ENCODE measurements at regions not wholly inside any gene's neighbourhood (a gene's known extent, or its start where the extent isn't known, plus 50 kb on each side); places are given as distances from the start of the nearest gene placed in this dataset.
A peak's percentile ranks its signal among the peaks of the same experiment; 100 is the strongest.

DNA sequence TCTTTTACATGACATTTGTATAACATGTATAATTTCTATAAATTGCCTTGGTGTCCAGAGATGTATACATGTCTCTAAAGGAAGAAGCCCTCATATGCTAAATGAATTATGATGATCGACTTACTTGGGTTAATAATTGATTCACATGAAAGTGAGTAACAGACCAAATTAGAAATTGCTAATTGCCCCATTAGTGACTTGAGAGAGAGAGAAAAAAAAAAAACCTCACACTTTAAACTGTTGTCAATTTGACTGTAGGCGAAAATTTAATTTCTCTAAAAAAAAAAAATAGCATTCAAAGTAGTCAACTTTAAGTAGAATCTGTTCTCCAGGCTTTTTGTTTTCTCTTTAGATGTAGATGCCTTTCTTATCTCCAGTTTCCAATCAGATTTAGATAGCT is 383.3 kb downstream of the SH2D4B start:
- TF ChIP-seq, protein P1, sequence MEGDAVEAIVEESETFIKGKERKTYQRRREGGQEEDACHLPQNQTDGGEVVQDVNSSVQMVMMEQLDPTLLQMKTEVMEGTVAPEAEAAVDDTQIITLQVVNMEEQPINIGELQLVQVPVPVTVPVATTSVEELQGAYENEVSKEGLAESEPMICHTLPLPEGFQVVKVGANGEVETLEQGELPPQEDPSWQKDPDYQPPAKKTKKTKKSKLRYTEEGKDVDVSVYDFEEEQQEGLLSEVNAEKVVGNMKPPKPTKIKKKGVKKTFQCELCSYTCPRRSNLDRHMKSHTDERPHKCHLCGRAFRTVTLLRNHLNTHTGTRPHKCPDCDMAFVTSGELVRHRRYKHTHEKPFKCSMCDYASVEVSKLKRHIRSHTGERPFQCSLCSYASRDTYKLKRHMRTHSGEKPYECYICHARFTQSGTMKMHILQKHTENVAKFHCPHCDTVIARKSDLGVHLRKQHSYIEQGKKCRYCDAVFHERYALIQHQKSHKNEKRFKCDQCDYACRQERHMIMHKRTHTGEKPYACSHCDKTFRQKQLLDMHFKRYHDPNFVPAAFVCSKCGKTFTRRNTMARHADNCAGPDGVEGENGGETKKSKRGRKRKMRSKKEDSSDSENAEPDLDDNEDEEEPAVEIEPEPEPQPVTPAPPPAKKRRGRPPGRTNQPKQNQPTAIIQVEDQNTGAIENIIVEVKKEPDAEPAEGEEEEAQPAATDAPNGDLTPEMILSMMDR (IDR thresholded peaks at IDR 0.05; ENCODE audit: unreplicated experiment), result no peak
- Mint-ChIP-seq H3K4me1 (ENCODE audit: unreplicated experiment) (peaks cover 4% of the 10 kb centered on the region), H3K4me3 (ENCODE audit: unreplicated experiment) (no peak overlapping the region), H3K27me3 (ENCODE audit: unreplicated experiment) (peaks cover 3% of the 10 kb centered on the region), H3K36me3 (ENCODE audit: low read depth, unreplicated experiment) (no peaks in the 10 kb centered on the region), H3K9me3 (ENCODE audit: unreplicated experiment) (no peaks in the 10 kb centered on the region), H3K27ac (ENCODE audit: unreplicated experiment) (no peak overlapping the region)
- DNase-seq (ENCODE audit: low spot score), result no peak

DNA sequence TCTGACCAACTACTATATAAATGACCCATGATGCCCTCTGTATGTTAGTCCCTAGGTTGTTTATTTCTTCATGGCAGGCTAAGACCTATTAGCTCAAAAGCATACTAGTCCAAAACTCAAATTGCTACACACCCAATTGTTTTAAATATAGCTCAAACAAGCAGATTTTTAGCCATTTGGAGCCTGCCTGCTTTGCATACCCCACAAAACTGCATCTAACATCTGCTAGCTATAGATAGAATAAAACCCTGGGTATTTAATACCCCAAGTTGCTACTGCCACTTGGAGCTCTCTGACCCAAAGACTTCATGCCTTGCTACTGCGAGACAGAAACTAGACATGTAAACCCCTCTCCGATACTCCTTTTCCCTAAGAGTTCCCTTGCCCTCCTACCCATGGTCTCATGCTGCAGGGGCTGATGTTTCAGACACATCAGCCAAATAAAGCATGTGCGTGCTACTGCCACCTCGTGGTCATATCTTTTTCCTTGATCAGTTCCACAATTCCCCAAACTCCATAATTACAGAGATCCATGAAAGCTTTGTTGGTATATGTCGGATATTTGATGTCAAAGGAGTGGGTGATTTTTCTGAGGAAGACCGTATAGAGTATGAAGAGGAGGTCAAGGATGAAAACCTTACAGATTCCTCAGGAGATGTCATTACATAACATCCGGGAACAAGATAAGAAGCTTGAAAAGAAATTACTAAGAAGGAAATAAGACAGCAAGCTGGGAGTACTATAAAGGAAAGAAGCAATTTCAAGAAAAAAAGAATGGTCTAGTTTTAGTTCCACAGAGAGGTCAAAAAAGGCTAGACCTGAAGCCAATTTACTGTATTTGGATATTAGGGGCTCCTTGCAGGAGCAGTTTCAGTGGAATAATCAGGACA is 386.6 kb downstream of the SH2D4B start:
- no peak overlapping the region for H3K27ac Mint-ChIP-seq (ENCODE audit: unreplicated experiment)
- H3K4me1 Mint-ChIP-seq (ENCODE audit: unreplicated experiment), result peaks cover 4% of the 10 kb centered on the region
- H3K36me3 Mint-ChIP-seq (ENCODE audit: low read depth, unreplicated experiment), result no peaks in the 10 kb centered on the region
- no peaks in the 10 kb centered on the region for H3K9me3 Mint-ChIP-seq (ENCODE audit: unreplicated experiment)
- TF ChIP-seq, protein P1 (IDR thresholded peaks at IDR 0.05; ENCODE audit: unreplicated experiment), result peak; percentile 71
- DNase-seq (ENCODE audit: low spot score), result peak; percentile 65
- no peak overlapping the region for H3K4me3 Mint-ChIP-seq (ENCODE audit: unreplicated experiment)
- peaks cover 1% of the 10 kb centered on the region for H3K27me3 Mint-ChIP-seq (ENCODE audit: unreplicated experiment)

DNA sequence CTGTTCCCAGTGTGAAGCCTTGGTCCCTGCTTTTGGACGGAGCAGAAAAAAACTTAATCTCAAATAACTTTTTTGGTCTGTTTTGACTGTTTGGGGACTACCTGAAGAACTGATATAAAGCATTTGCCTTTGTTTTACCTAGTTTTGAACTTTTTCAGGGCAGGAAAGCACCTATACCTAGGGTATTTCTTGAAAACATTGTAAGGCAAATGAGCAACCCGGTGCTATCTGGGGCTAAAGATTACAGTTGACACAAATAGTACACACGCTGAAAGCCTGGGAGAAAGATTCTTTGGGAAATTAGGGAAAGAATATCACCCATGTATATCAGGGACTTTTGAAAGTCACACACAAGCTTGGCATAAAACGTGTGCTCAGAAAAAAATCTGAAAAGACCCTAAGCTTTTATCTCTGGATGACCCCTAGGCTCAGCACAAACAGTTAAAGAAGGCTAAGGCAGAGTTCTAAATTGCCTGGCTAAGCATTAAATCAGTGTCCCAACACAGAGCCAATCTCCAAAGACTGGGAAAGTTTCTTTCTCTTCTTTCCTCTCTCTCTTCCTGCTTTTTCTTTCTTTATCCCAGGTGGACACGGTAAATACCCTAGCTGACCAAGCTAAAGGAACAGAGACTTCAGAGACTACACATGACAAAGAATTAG is 389.8 kb downstream of the SH2D4B start:
- Mint-ChIP-seq H3K9me3 (ENCODE audit: unreplicated experiment) (no peaks in the 10 kb centered on the region), H3K27ac (ENCODE audit: unreplicated experiment) (no peak overlapping the region), H3K4me1 (ENCODE audit: unreplicated experiment) (no peaks in the 10 kb centered on the region), H3K36me3 (ENCODE audit: low read depth, unreplicated experiment) (no peaks in the 10 kb centered on the region), H3K4me3 (ENCODE audit: unreplicated experiment) (no peak overlapping the region), H3K27me3 (ENCODE audit: unreplicated experiment) (no peaks in the 10 kb centered on the region)
- TF ChIP-seq, protein P1 (IDR thresholded peaks at IDR 0.05; ENCODE audit: unreplicated experiment), result no peak
- no peak for DNase-seq (ENCODE audit: low spot score)

DNA sequence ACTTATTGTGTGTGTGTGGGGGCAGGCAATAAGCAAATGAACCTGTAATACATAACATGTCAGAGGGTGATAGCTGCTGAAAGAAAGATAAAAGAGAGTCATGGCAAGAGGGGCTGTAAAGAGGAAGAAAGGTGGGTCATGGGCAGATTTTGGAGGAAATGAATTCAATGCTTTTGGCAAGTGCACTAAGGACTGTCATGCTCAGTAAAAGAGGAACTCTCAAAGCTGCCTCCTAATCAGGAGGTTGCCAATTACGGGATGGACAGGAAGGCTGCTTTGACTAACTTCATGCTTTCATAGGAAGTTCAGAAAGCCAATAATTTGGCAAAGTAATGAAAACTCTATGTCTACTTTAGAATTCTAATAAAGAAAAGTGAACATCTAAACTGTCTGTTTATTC is 401.2 kb downstream of the SH2D4B start:
- Mint-ChIP-seq H3K9me3 (ENCODE audit: unreplicated experiment) (no peaks in the 10 kb centered on the region), H3K36me3 (ENCODE audit: low read depth, unreplicated experiment) (no peaks in the 10 kb centered on the region), H3K27ac (ENCODE audit: unreplicated experiment) (no peak overlapping the region), H3K4me1 (ENCODE audit: unreplicated experiment) (peaks cover 6% of the 10 kb centered on the region), H3K27me3 (ENCODE audit: unreplicated experiment) (no peaks in the 10 kb centered on the region), H3K4me3 (ENCODE audit: unreplicated experiment) (no peak overlapping the region)
- DNase-seq (ENCODE audit: low spot score), result no peak
- TF ChIP-seq, protein P1 (IDR thresholded peaks at IDR 0.05; ENCODE audit: unreplicated experiment), result no peak
